ENCODE measurements at regions not wholly inside any gene's neighbourhood (a gene's known extent, or its start where the extent isn't known, plus 50 kb on each side); places are given as distances from the start of the nearest gene placed in this dataset.
"Not testable (repeated sequence)": the region's sequence is repeated elsewhere in the genome, so short reads cannot be mapped to it uniquely, and the experiment has no call there.

DNA sequence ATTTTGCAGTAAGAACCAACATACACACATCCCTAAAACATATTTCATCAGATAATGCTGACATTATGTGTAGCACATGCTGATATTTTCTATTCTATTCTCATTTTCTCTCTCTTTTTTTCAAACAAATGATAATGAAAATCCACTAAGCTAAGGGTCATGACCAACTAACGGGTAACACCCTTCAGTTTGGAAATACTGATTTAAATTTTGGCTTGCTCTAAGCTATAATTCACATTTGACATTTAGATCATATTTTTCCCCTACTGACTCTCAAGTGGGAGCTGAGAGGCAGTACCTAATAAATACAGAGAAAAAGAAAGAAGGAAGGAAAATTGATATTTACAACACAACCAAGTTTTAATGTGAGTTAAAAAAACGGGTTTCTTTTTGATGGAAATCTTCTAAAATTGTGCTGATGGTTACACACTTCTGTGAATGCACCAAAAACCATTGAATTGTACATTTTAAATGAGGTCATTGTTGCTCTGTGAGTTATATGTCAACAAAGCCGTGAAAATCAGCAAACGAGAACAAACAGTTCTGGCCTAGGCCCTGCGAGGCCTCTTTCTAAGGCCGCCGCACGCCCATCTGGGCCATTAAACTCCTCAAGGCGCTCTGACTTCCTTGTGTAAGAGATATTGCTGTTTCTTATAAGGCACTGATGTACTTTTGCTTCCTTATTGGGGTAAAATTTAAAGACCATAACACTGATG is 124.2 kb downstream of the GALR1 start:
- DNase-seq, result no peak

DNA sequence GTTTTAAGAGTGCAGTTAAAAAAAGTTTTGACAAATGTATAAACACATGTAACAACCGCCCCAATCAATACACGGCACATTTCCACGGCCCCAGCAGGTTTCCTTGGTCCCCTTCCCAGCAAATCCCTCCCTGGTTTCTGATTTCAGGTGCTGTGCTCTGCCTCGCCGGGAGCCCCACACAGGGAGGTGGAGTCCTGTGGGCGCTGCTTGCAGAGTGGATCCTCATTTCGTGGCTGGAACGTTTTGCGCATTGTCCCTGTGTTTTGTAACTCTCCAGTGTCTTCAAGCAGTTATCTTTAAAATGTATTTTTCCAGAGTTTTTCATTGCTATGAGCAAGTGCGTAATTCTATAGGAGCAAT is 124.8 kb downstream of the GALR1 start:
- no peak for DNase-seq

DNA sequence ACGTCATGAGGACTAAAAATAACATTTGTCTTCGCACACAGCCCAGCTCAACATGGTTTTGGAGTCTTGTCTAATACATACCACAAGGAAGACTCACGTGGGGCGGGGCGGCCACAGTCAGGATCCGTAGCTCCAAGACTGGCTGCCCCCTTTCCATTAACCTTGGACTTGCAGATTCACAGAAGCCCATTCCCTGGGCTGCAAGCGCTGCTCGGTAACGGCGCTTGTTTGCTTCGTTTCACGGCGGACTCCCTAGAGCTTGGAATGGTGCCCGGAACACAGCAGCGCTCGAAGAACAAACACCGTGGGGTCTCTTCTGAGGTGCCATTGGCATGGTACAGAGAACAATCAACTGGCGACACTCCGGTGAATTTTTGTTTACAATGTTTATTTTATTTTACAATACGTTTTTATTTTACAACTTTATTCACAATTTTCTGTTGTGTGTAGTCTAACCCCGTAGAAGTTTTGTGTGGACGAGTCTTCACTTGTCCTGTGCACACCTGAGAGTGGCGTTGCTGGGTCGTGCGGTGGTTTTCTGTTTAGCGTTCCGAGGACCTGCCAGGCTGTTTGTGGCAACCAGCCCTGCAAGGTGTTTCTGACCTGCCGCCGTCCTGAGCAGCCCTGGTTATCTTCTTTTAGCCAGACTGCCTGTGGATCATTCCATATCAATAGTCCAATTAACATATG is 126.5 kb downstream of the GALR1 start:
- no peak for DNase-seq

DNA sequence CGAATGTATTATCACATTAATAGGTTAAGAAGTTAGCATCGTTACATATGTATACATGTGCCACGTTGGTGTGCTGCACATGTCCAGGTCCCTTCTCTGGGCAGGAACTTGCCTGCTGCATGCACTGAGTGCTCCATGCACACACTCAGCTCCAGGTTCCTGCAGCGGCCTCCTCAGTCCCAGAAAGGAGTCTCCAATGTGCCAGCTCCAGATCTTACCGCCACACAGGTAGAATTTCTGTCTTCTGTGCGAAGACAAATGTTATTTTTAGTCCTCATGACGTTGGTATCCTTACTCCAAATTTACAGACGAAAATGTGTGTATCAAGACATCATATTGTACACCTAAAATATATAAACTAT is 127.1 kb downstream of the GALR1 start:
- DNase-seq, result no peak

DNA sequence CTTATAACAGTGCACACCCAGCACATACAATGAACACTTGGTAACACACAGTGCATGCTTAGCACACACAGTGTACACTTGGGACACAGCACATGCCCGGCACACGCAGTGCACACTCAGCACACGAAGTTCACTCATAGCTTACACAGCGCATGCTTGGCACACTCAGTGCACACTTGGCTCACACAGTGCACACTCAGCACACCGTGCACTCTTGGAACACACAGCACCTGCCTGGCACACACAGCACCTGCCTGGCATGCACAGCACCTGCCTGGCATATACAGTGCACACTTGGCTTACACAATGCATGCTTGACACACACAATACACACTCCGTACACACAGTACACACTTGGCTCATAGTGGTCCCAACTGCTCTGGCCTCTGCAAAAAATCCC is 128.2 kb downstream of the GALR1 start:
- DNase-seq, result no peak

DNA sequence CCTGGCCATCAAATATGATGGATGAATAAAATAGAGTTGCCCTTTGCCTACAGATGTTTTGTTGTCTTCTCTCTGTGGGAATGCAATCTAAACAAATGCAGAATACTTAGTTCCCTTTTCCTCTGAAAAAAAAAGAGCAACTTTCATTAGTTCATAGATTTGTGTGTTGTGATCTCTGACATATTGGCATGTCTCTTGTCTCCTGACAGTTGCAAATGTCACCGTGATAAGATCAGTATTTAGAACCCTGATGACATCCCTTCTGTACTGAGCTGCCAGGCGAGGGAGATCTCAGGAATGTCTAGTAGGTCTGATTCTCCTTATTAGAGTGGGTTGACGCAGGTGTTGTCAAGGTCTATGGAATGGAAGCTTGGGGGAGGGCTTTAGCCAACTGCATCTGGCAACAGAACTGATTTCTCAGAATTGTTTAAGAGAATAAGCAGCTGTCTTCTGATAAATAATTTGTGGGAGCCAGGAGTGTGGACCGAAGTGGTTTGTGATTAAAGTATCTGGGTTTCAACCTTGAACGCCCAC is 130.4 kb downstream of the GALR1 start:
- DNase-seq, result no peak

DNA sequence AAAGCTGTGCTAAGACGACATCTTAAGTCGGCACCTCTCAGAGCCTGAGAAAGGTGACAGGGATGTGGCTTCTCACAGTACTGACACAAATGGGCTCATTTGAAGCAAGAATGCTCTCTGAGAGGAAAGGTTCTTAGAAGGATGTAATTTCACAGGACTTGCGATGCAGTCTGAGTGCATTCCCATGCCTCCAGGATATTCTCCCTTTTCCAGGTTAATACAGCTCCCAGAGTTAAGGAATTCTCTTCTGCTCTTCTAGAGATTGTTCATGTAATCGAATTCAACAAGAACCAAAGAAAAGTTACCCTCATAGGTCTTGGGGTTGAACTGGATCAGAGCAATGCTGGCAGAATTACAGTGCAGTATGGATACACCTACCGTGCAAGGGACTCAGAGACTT is 131.0 kb downstream of the GALR1 start:
- no peak for DNase-seq

DNA sequence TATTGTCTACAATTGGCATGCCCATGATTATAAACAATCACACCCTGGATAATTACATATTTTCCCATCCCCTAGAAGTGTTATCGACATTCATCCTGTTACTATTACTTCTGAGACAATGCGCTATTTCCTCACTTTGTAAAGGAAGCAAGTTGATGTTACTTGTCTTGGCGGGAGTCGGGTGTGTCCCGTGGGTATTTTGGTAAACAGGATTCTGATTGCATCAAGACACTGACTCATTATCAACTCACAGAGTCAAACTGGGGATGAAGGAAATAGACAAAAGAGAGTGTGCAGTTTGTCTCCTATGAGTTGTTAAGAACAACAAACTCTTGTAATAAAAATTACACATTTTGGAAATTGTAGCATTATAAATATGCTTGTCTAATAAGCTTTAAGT is 142.7 kb downstream of the GALR1 start:
- no peak for DNase-seq

DNA sequence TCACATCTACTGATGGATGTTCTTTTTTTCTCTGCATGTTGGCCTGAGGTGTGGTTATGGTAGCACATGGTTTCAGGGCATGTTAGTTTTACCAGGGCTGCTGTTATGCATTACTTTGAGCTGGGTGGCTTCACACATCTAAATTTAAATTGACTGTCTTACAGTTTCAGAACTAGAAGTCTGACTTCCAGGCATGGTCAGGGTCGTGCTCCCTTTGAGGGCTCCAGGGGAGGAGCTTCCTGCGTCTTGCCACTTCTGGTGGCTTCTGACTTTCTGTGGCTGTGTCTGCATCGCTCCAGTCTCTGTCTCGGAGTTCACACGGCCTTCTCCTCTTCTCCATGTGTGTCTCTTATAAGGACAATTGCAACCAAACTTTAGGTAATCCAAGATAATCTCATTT is 143.9 kb downstream of the GALR1 start:
- DNase-seq, result no peak

DNA sequence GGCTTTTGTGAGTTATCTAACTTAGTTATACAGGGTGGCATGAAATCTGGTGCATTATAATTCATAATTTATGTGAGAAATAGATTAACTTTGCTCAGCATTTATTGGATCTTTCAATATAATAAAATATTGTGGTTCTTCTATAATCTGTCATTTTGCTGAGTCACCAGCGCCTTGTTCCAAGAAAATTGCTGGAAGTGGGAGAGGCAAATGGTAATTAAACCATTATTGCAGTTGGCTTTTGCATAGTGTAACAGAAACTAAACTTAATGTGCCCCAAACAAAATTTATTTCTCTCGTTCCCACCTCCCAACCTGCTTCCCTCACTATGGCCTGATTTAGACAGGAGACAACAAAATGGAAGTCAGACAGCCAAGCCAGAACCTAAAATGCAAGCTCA is 146.3 kb downstream of the GALR1 start:
- DNase-seq, result no peak

DNA sequence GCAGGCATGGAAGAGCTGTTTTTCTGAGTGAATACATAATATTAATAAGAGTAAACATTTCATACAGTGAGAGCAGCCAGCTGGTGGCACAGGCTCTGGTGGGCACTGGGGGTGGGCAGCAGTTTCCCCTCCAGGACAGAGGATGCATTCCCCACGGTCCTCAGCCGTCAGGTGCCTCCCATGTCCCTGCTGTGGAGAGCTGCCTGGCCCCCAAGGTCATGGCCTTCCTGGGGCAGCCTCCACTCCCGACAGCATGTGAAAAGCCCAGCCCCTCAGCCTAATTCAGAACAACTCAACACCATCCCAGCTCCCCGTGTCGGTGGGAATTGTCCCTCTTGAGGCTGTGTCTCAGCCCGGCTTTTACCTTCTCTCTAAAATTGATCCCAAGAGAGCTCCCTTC is 147.4 kb downstream of the GALR1 start:
- DNase-seq, result no peak

DNA sequence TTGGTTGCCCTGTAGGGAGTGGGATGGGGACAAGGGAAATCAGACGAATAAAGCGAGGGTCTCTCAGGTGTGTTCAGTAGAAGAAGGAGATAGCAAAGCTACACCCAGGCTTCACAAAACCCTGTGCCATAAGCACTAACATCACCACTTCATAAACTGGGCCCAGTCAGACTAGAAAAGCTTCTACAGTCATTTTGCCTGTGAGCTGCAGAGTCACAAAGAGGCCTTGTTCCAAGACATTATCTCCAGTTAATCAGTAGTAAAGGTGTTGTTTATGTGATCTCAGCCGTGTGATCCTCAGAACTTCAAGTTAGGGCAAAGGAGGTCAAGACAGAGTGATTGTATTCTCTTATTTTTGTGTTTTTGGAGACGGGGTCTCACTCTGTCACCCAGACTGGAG is 148.0 kb downstream of the GALR1 start:
- DNase-seq, result no peak

DNA sequence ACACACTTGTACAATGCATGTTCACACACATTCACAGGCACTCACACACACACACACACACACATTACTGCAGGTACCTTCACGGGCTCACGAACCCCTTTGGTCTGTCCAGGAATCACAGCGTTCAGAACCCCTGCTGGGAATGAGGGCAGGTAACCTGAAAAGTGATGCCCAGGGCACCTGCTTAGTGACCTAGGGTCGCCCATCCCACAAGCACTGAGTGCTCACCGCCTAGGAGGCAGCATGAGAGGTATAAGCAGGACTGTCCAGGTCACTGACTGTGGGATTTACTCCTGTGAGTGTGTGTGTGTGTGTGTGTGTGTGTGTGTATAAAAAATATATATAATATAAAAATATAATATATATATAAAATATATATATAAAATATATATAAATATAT is 150.9 kb downstream of the GALR1 start:
- no peak for DNase-seq

DNA sequence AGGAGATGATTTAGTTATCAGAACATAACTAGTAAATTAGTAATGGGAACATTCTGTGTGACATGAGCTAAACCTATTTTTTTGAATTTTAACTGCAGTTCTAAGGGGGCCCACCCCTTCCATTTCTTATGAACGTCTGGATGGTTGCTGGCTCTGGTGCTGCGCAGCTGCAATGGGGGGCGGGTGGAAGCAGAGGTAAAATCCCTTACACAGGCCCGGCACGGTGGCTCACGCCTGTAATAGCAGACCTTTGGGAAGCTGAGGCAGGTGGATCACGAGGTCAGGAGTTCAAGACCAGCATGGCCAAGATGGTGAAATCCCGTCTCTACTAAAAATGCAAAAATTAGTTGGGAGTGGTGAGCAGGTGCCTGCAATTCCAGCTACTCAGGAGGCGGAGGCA is 151.5 kb downstream of the GALR1 start:
- no peak for DNase-seq

DNA sequence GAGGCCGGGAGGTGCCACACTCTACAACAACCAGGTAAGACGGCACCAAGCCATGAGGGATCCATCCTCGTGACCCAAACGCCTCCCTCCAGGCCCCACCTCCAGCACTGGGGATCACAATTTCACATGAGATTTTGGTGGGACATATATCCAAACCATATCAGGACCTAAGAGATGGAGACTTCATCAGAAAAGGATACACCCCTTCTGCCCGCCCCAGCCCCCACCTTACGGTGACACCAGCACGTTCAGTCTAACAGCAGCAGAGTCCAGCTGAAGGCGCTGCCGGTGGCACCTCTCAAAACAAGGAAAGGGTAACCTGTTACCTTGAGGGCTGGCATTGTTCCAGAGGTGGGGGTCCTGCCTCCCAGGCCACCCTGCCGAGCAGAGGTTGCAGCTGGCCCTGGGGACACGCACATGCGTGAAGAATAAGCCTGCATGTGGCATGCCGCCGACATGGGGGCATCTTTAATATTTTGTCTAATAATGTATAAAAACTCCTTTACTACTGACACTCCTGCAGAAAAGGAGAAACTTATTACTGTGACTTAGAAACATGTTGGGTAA is 154.4 kb downstream of the GALR1 start:
- no peak for DNase-seq

DNA sequence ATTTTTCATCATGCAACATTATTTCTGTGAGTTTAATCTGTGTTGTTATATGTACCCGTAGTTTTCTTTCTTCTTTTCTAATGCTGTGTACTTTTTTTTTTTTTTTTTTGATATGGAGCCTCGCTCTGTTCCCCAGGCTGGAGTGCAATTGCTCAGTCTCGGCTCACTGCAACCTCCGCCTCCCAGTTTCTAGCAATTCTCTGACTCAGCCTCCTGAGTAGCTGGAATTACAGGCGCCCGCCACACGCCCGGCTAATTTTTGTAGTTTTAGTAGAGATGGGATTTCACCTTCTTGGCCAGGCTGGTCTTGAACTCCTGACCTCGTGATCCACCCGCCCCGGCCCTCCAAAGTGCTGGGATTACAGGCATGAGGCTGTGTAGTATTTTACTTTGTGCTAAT is 155.4 kb downstream of the GALR1 start:
- DNase-seq, result no peak

DNA sequence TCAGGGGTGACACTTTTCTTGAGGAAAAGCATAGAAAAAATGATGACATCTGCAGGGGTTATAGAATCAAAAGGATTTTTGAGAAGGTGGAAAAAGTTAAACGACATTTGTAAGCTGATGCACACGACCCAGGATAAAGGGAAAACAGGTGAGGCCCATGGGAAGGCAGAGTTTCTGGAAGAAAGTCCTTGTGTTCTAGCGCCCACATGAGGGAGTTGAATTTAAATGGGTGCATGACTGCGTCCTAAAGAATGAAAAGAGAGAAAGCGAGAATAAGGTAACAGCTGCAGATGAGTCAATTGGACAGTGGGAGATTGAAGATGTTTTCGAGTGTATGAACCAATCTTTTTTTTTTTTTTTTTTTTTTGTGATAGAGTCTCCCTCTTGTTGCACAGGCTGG is 158.1 kb downstream of the GALR1 start:
- no peak for DNase-seq

DNA sequence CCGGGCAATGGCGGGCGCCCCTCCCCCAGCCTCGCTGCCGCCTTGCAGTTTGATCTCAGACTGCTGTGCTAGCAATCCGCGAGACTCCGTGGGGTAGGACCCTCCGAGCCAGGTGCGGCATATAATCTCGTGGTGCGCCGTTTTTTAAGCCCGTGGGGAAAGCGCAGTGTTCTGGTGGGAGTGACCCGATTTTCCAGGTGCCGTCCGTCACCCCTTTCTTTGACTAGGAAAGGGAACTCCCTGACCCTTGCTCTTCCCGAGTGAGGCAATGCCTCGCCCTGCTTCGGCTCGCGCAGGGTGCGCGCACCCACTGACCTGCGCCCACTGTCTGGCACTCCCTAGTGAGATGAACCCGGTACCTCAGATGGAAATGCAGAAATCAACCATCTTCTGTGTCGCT is 171.9 kb downstream of the GALR1 start:
- DNase-seq, result not testable (repeated sequence)

DNA sequence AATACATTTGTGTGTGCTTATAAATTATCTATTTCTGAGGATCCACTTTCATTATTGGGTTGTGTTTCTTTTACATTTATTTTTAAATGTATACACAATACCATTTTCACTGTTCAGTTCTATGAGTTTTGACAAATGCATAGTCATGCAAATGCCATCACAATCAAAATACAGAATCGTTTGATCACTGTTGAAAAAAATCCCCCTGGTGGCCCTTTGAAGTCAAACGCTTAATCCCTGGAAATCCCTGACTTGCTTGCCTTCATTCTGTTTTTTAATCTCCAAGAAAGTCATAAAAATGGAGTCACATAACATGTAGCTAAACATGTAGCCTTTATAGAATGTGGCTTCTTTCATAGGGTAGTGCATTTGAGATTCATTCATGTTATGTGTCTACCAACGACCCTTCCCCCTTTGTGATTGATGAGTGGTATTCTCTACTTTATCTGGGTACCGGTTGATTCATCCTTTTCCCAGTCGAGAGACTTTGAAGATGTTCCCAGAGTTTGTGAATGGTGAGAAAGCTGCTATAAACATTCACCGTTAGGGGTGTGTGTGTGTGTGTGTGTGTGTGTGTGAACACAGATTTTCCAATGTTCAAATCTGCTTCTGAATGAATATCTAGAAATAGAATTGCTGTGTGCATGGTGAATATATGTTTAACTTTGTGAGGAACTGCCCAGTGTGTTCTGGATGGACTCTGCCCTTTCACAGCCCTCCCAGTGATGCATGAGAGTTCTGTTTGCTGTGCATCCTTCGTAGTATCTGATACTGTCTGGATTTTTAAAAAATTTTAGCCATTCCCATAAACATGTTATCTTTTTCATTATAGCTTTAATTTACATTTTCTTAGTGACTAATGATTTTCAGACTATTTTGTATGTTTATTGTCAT is 173.6 kb downstream of the GALR1 start:
- DNase-seq, result no peak

DNA sequence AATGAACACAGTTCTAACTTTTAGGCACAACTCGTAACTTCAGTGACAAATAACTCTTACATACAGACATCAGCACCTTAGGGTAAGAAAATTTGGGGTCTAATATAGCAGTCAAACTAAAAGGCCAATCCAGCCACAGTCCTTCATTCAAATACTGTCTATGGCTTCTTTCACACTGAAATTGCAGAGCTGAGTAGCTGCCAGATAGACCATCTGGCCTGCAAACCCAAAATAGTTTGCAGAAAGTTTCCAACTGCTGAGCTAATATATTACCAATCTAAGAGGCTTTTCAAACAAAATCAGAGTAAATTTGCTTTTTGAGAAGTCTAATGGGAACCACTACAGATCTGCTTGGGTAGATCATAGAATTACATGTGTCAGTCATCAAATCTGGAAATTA is 183.4 kb downstream of the GALR1 start:
- DNase-seq, result no peak

DNA sequence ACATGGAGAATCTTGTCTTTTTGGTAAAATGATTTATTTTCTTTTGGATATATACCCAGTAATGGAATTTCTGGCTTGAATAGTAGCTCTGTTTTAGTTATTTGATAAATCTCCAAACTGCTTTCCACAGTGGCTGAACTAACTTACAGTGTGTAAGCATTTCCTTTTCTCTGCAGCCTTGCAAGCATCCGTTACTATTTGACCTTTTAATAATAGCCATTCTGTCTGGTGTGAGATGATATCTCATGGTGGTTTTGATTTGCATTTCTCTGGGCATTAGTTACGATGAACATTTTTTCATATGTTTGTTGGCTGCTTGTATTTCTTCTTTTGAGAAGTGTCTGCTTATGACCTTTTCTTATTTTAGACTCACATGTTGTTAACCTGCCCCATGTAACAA is 190.2 kb downstream of the GALR1 start:
- no peak for DNase-seq

DNA sequence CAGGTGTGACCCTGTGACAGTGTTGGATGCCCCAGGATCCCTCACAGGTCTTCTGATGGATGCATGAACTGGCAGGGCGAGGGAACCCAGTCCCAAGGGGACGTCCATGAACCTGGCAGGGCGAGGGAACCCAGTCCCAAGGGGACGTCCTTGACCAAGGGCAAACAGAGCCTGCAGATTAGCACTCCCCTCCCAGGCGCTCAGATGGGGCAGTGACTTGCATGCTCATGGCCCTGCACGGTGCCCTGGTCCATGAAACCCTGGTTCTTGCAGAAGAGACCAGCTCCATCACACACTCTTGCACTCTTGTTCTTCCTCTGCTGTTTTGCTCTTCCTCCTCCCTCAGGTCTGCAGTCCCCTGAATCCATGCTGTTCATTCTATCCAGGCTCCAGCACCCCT is 192.7 kb downstream of the GALR1 start:
- no peak for DNase-seq

DNA sequence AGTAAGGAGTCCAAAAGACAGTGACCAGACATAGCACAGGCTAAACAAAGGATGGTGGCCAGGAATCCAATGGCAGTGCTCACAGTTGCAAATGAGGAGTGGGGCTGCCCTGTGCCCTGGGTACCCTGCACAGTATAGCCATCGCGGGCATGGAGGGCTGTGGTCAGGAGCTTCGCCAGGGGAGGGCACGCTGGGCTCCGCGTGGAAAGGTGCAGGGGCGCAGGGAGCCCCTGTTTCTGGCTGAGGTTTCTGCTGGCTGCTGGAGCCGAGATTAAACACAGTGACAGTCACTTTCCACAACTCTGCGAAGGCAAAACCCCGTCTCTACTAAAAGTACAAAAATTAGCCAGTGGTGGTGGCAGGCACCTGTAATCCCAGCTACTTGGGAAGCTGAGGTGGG is 194.7 kb downstream of the GALR1 start:
- DNase-seq, result no peak

DNA sequence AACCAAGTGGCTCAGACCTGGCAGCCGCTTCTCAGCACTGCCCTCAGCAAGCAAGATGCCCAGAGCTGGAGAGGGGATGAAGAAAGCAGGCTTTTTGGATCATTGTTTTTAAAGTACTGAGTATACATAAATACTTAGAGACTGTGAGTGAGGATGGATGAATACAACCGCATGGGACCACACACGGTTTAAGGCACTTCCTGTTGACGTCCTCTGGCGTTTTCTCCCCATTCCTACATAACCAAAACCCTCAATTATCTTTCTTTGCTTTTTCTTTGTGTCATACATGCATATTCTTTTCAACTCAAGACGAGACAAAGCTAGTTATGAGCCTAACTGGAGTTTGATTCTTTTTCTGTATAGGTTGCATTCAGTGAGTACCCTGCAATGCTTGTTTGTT is 198.4 kb downstream of the GALR1 start:
- DNase-seq, result no peak

Measured in stimulated activated CD4-positive, alpha-beta T cell treated with anti-CD3 and anti-CD28 coated beads, Interleukin-1b, Interleukin-23, amount 100 ng/mL, for 48 hours (primary cell).